Right kidney (tissue), 1 donor: ENCODE measurements at regions not wholly inside any gene's neighbourhood (a gene's known extent, or its start where the extent isn't known, plus 50 kb on each side); places are given as distances from the start of the nearest gene placed in this dataset.

Source experiments
- DNase-seq: peaks from one replicate; pipeline ENCODE4 v3.0.0-alpha.2; 2016

GRCh38 chr15:38862099-38862498, 297.5 kb upstream of the RASGRP1 start:
- no peak for DNase-seq

- no peak for DNase-seq
Observed at GRCh38 chr15:38863381-38863780, 298.8 kb upstream of the RASGRP1 start.

GRCh38 chr15:38864122-38864521, 299.5 kb upstream of the RASGRP1 start:
- no peak for DNase-seq

- DNase-seq = no peak
Observed at GRCh38 chr15:38864827-38865581, 300.4 kb upstream of the RASGRP1 start.

GRCh38 chr15:38867556-38867955, 302.9 kb upstream of the RASGRP1 start:
- no peak for DNase-seq

- no peak for DNase-seq
Observed at GRCh38 chr15:38868326-38869114, 303.9 kb upstream of the RASGRP1 start.

GRCh38 chr15:38871638-38872037, 307.0 kb upstream of the RASGRP1 start:
- no peak for DNase-seq

- no peak for DNase-seq
Observed at GRCh38 chr15:38872732-38873131, 308.1 kb upstream of the RASGRP1 start.

GRCh38 chr15:38873158-38873557, 308.5 kb upstream of the RASGRP1 start:
- no peak for DNase-seq

GRCh38 chr15:38874464-38874863, 309.9 kb upstream of the RASGRP1 start:
- DNase-seq = no peak

- no peak for DNase-seq
Observed at GRCh38 chr15:38876211-38876610, 311.6 kb upstream of the RASGRP1 start.

GRCh38 chr15:38876621-38877020, 312.0 kb upstream of the RASGRP1 start:
- no peak for DNase-seq

GRCh38 chr15:38877471-38877870, 312.9 kb upstream of the RASGRP1 start:
- no peak for DNase-seq

GRCh38 chr15:38878026-38878425, 313.4 kb upstream of the RASGRP1 start:
- DNase-seq = no peak

GRCh38 chr15:38878926-38879325, 314.3 kb upstream of the RASGRP1 start:
- DNase-seq = no peak

GRCh38 chr15:38879909-38880471, 315.4 kb upstream of the RASGRP1 start:
- DNase-seq = no peak

- DNase-seq = no peak
Observed at GRCh38 chr15:38882221-38882620, 317.6 kb upstream of the RASGRP1 start.

GRCh38 chr15:38883987-38884386, 319.4 kb upstream of the RASGRP1 start:
- DNase-seq = no peak

GRCh38 chr15:38885001-38885400, 320.4 kb upstream of the RASGRP1 start:
- DNase-seq = no peak

GRCh38 chr15:38885471-38885952, 320.9 kb upstream of the RASGRP1 start:
- DNase-seq = no peak

GRCh38 chr15:38886315-38887163, 321.9 kb upstream of the RASGRP1 start:
- DNase-seq = no peak

- no peak for DNase-seq
Observed at GRCh38 chr15:38888701-38889221, 324.1 kb upstream of the RASGRP1 start.
